H1 (cell line): ENCODE measurements at regions not wholly inside any gene's neighbourhood (a gene's known extent, or its start where the extent isn't known, plus 50 kb on each side); places are given as distances from the start of the nearest gene placed in this dataset.

Experiments used
- CTCF ChIA-PET: fragments of 300-600 bp; sonication (Branson Sonifier 250); formaldehyde crosslinking; loops from one replicate; lab custom pipeline; 2021; ENCODE audit not compliant: partially characterized antibody; lab: Charles Lee
- POLR2A ChIA-PET: fragments of 300-600 bp; sonication (Branson Sonifier 250); formaldehyde crosslinking; loops from one replicate; lab custom pipeline; 2021; ENCODE audit warnings: inconsistent platforms; ENCODE audit not compliant: partially characterized antibody; lab: Charles Lee
- DNase-seq, 2 experiments: peaks; one replicate each; pipeline versions ENCODE4 v3.0.0 to v3.0.0-alpha.2; 2010 to 2022; ENCODE audit warnings: low spot score in 2 of 2, low read depth in 1 of 2, mixed read lengths in 1 of 2
- FAIRE-seq: peaks from 2 replicates; lab custom pipeline; 2011; peaks lifted over from hg19 to GRCh38; lab: Jason Lieb, UNC
- H2AFZ ChIP-seq: 2 replicates; pipeline ENCODE4 v1.8.1; 2012; ENCODE audit warnings: low read length, inconsistent platforms
- H2AK5ac ChIP-seq: 2 replicates; pipeline ENCODE4 v1.6.1; 2013; ENCODE audit warnings: low read depth, low read length
- H2BK120ac ChIP-seq: replicated peaks from 2 replicates; pipeline ENCODE3; 2013; ENCODE audit warnings: low read depth, low read length, inconsistent platforms
- H2BK12ac ChIP-seq: 2 replicates; pipeline ENCODE4 v1.6.1; 2013; ENCODE audit warnings: low read depth, low read length
- H2BK15ac ChIP-seq: 2 replicates; pipeline ENCODE4 v1.6.1; 2013; ENCODE audit warnings: low read length
- H2BK20ac ChIP-seq: 2 replicates; pipeline ENCODE4 v1.6.1; 2013; ENCODE audit warnings: low read length
- H2BK5ac ChIP-seq: 2 replicates; pipeline ENCODE4 v1.6.1; 2013; ENCODE audit warnings: low read depth, low read length
- H3K14ac ChIP-seq: 2 replicates; pipeline ENCODE4 v1.6.1; 2013; ENCODE audit warnings: inconsistent platforms; ENCODE audit not compliant: insufficient read length
- H3K18ac ChIP-seq: 2 replicates; pipeline ENCODE4 v1.6.1; 2013; ENCODE audit warnings: low read length; ENCODE audit errors: extremely low read depth
- H3K23ac ChIP-seq: 2 replicates; pipeline ENCODE4 v1.6.1; 2013; ENCODE audit warnings: inconsistent platforms; ENCODE audit not compliant: insufficient read length
- H3K23me2 ChIP-seq: 2 replicates; pipeline ENCODE4 v1.6.1; 2013; ENCODE audit warnings: low read depth, low read length
- H3K27ac ChIP-seq: 2 replicates; pipeline ENCODE4 v1.6.1; 2011; ENCODE audit warnings: low read depth, low read length, inconsistent platforms
- H3K27me3 ChIP-seq, 4 experiments: replicated peaks in 1 of 4; 1 replicate in 1 of 4; 2 replicates in 3 of 4; pipeline versions ENCODE4 v1.6.1 to v1.8.1; 2011 to 2013; ENCODE audit warnings: low read length in 3 of 4, mild to moderate bottlenecking in 3 of 4, inconsistent platforms in 2 of 4, mixed read lengths in 2 of 4, moderate library complexity in 1 of 4; ENCODE audit not compliant: control insufficient read depth in 3 of 4, insufficient read depth in 3 of 4; ENCODE audit errors: extremely low read depth in 1 of 4
- H3K36me3 ChIP-seq, 4 experiments: 2 replicates each; pipeline versions ENCODE4 v1.6.1 to v1.8.1; 2011 to 2013; ENCODE audit warnings: mild to moderate bottlenecking in 4 of 4, low read length in 3 of 4, moderate library complexity in 2 of 4, control low read depth in 1 of 4, inconsistent platforms in 1 of 4; ENCODE audit not compliant: insufficient read depth in 4 of 4, control insufficient read depth in 2 of 4
- H3K4ac ChIP-seq: replicated peaks from 2 replicates; pipeline ENCODE3; 2013; ENCODE audit warnings: low read length, low read depth, mixed read lengths, inconsistent platforms; ENCODE audit not compliant: insufficient read length
- H3K4me1 ChIP-seq, 4 experiments: replicated peaks in 1 of 4; 1 replicate in 1 of 4; 2 replicates in 3 of 4; pipeline versions ENCODE4 v1.6.1 to v1.8.1; 2011 to 2013; ENCODE audit warnings: low read length in 3 of 4, inconsistent platforms in 2 of 4, mixed read lengths in 1 of 4; ENCODE audit not compliant: insufficient read depth in 4 of 4, control insufficient read depth in 3 of 4
- H3K4me2 ChIP-seq, 2 experiments: 2 replicates each; pipeline versions ENCODE4 v1.6.1 to v1.8.1; 2011 to 2013; ENCODE audit warnings: low read depth in 2 of 2, low read length in 2 of 2, control low read depth in 1 of 2, inconsistent platforms in 1 of 2, mild to moderate bottlenecking in 1 of 2; ENCODE audit not compliant: insufficient read depth in 1 of 2
- H3K4me3 ChIP-seq, 4 experiments: fragments of 200-600, 300-600 bp in 1 of 4; sonication (generic), shearing (Covaris generic), sonication (Bioruptor Twin) in 1 of 4; 2 replicates each; pipeline versions ENCODE4 v1.5.1 to v1.8.1; 2011 to 2016; ENCODE audit warnings: low read length in 4 of 4, low read depth in 3 of 4, control low read depth in 2 of 4, inconsistent platforms in 2 of 4, mild to moderate bottlenecking in 2 of 4, mixed read lengths in 1 of 4, moderate library complexity in 1 of 4; ENCODE audit not compliant: insufficient read depth in 2 of 4; ENCODE audit errors: extremely low read depth in 1 of 4
- H3K56ac ChIP-seq: replicated peaks from 2 replicates; pipeline ENCODE3; 2013; ENCODE audit warnings: low read depth, mild to moderate bottlenecking, mixed read lengths, low read length, inconsistent platforms; ENCODE audit not compliant: insufficient read length
- H3K79me1 ChIP-seq: 2 replicates; pipeline ENCODE4 v1.6.1; 2013; ENCODE audit warnings: low read depth, low read length, control low read depth
- H3K79me2 ChIP-seq, 2 experiments: 2 replicates each; pipeline versions ENCODE4 v1.6.1 to v1.8.1; 2012 to 2013; ENCODE audit warnings: low read length in 2 of 2, mild to moderate bottlenecking in 2 of 2, inconsistent platforms in 1 of 2; ENCODE audit not compliant: insufficient read depth in 2 of 2, control insufficient read depth in 1 of 2
- H3K9ac ChIP-seq, 4 experiments: replicated peaks in 1 of 4; 1 replicate in 1 of 4; 2 replicates in 3 of 4; pipeline versions ENCODE4 v1.6.1 to v1.8.1; 2011 to 2013; ENCODE audit warnings: low read depth in 3 of 4, low read length in 3 of 4, control low read depth in 2 of 4, mild to moderate bottlenecking in 2 of 4, moderate library complexity in 2 of 4, inconsistent platforms in 1 of 4; ENCODE audit errors: extremely low read depth in 1 of 4
- H3K9me3 ChIP-seq, 2 experiments: 2 replicates each; pipeline versions ENCODE4 v1.6.1 to v1.8.1; 2012 to 2013; ENCODE audit warnings: mild to moderate bottlenecking in 2 of 2, moderate library complexity in 2 of 2, control low read depth in 1 of 2, inconsistent platforms in 1 of 2, low read depth in 1 of 2, low read length in 1 of 2, mixed read lengths in 1 of 2; ENCODE audit not compliant: insufficient read depth in 2 of 2
- H4K20me1 ChIP-seq, 2 experiments: replicated peaks in 1 of 2; 2 replicates each; pipeline versions ENCODE3 to v1.8.1; 2011 to 2013; ENCODE audit warnings: inconsistent platforms in 2 of 2, low read length in 2 of 2, mild to moderate bottlenecking in 1 of 2; ENCODE audit not compliant: insufficient read depth in 2 of 2, control insufficient read depth in 1 of 2
- H4K5ac ChIP-seq: 2 replicates; pipeline ENCODE4 v1.6.1; 2013; ENCODE audit warnings: low read length, low read depth, mixed read lengths, inconsistent platforms; ENCODE audit not compliant: insufficient read length
- H4K8ac ChIP-seq: 2 replicates; pipeline ENCODE4 v1.8.0; 2013; ENCODE audit warnings: mild to moderate bottlenecking, moderate library complexity, low read length, inconsistent platforms; ENCODE audit not compliant: insufficient read depth; ENCODE audit errors: extremely low read depth
- H4K91ac ChIP-seq: replicated peaks from 2 replicates; pipeline ENCODE3; 2013; ENCODE audit warnings: low read length, mixed read lengths, inconsistent platforms; ENCODE audit not compliant: insufficient read length
- JUND ChIP-seq: IDR thresholded peaks from 2 replicates; pipeline ENCODE4 v1.6.1; 2011; ENCODE audit warnings: mild to moderate bottlenecking, improper control_type of control experiment, low read length
- KDM1A ChIP-seq: fragments of 200-600, 300-600 bp; sonication (generic); IDR thresholded peaks from 2 replicates; pipeline ENCODE4 v1.7.1; 2016; ENCODE audit warnings: mild to moderate bottlenecking, low read length, borderline replicate concordance
- NANOG ChIP-seq: IDR thresholded peaks from 2 replicates; pipeline ENCODE4 v1.6.1; 2011; ENCODE audit warnings: low read length, low read depth, mild to moderate bottlenecking, inconsistent platforms; ENCODE audit not compliant: insufficient read depth, poor library complexity, severe bottlenecking
- WGBS, 2 experiments: shearing (Covaris generic) in 1 of 2; methylation state at CpG; one replicate each; pipeline versions ENCODE4 v1.1.6 to v1.1.7; 2013 to 2015; ENCODE audit warnings: low lambda C conversion rate in 2 of 2, mixed read lengths in 2 of 2, inconsistent platforms in 1 of 2, low coverage in 1 of 2, missing lambda C conversion rate in 1 of 2; ENCODE audit not compliant: insufficient replicate concordance in 2 of 2, insufficient coverage in 1 of 2, insufficient read length in 1 of 2; ENCODE audit errors: extremely low coverage in 1 of 2, missing lambda C conversion rate in 1 of 2; 5-methylcytosine and 5-hydroxymethylcytosine counted together

- H4K8ac ChIP-seq: no peak overlapping the region
- H3K27me3 ChIP-seq: no peaks in the 10 kb centered on the region
- H3K9ac ChIP-seq: no peak overlapping the region
- POLR2A ChIA-PET: no interaction called here
- H4K91ac ChIP-seq: no peak overlapping the region
- H4K5ac ChIP-seq: no peak overlapping the region
- WGBS, 2 experiments: 90% methylated on average over 1 of the region's 1 CpG; no CpG with 5 or more reads in 1 of the 2 experiments
- no peak for FAIRE-seq
- H2BK20ac ChIP-seq: no peak overlapping the region
- H3K4me3 ChIP-seq: no peak overlapping the region
- H4K20me1 ChIP-seq: no peaks in the 10 kb centered on the region
- H3K79me2 ChIP-seq: no peaks in the 10 kb centered on the region
- no peak overlapping the region for H2BK120ac ChIP-seq
- CTCF ChIA-PET: no interaction called here
- no peak overlapping the region for H3K4ac ChIP-seq
- no peak overlapping the region for H3K18ac ChIP-seq
- no peak for TF ChIP-seq JUND
- TF ChIP-seq KDM1A: no peak
- TF ChIP-seq NANOG: no peak
- TF ChIP-seq, all 59 proteins: peak for 0
- H3K4me2 ChIP-seq: no peak overlapping the region
- H3K23me2 ChIP-seq: no peaks in the 10 kb centered on the region
- no peak overlapping the region for H2AFZ ChIP-seq
- H3K79me1 ChIP-seq: no peaks in the 10 kb centered on the region
- no peak overlapping the region for H3K56ac ChIP-seq
- no peaks in the 10 kb centered on the region for H3K36me3 ChIP-seq
- no peak overlapping the region for H2BK12ac ChIP-seq
- no peaks in the 10 kb centered on the region for H3K4me1 ChIP-seq
- H2BK5ac ChIP-seq: no peak overlapping the region
- H2BK15ac ChIP-seq: no peak overlapping the region
- DNase-seq: no peak
- H2AK5ac ChIP-seq: no peak overlapping the region
- no peaks in the 10 kb centered on the region for H3K9me3 ChIP-seq
- no peak overlapping the region for H3K14ac ChIP-seq
- no peak overlapping the region for H3K27ac ChIP-seq
- H3K23ac ChIP-seq: no peak overlapping the region
Measured at GRCh38 chr12:88736031-88736430, 155.8 kb upstream of the KITLG start.
